Testis (tissue), 2 donors: ENCODE measurements at regions not wholly inside any gene's neighbourhood (a gene's known extent, or its start where the extent isn't known, plus 50 kb on each side); places are given as distances from the start of the nearest gene placed in this dataset.

Experiments
- DNase-seq: peaks from one replicate; pipeline ENCODE4 v3.0.0-alpha.2; 2019
- H3K27ac ChIP-seq, 2 donors: fragments of 200-600 bp; sonication (generic); one replicate each; pipeline ENCODE4 v1.5.1; 2019
- H3K27me3 ChIP-seq: fragments of 200-600 bp; sonication (generic); one replicate; pipeline ENCODE4 v1.5.1; 2019
- H3K36me3 ChIP-seq: fragments of 200-600 bp; sonication (generic); one replicate; pipeline ENCODE4 v1.5.1; 2017; ENCODE audit warnings: low read depth; ENCODE audit errors: missing control alignments
- H3K4me1 ChIP-seq: fragments of 200-600 bp; sonication (generic); one replicate; pipeline ENCODE4 v1.5.1; 2019
- H3K4me3 ChIP-seq, 2 donors: fragments of 200-600 bp; sonication (generic); one replicate each; pipeline ENCODE4 v1.5.1; 2017 to 2019
- H3K9me3 ChIP-seq: fragments of 200-600 bp; sonication (generic); one replicate; pipeline ENCODE4 v1.5.1; 2017
- CTCF ChIP-seq, 3 experiments: fragments of 450-650 bp in 2 of 3; fragments of 200-600 bp in 1 of 3; sonication (generic) in 1 of 3; IDR thresholded peaks; one replicate each; pipeline ENCODE4 v1.5.1; 2016 to 2019; ENCODE audit warnings: antibody characterized with exemption in 3 of 3, mild to moderate bottlenecking in 2 of 3, moderate library complexity in 1 of 3
- POLR2A ChIP-seq: fragments of 450-650 bp; IDR thresholded peaks from one replicate; pipeline ENCODE4 v1.6.1; 2017; ENCODE audit warnings: antibody characterized with exemption, mild to moderate bottlenecking, moderate library complexity
- WGBS, 2 donors: methylation state at CpG; one replicate each; pipeline ENCODE4 v1.1.5; 2018; 5-methylcytosine and 5-hydroxymethylcytosine counted together
- intact Hi-C: fragments of 100-400 bp; cut with DNase I; formaldehyde crosslinking; loops from one replicate; pipeline ENCODE4 v1.15.1; 2023; ENCODE audit warnings: low total_unique reads

- DNase-seq = no peak
- Histone ChIP-seq H3K36me3 (no peaks in the 10 kb centered on the region), H3K4me1 (no peaks in the 10 kb centered on the region), H3K4me3 (no peak overlapping the region), H3K9me3 (no peaks in the 10 kb centered on the region), H3K27me3 (no peaks in the 10 kb centered on the region), H3K27ac (no peak overlapping the region)
- intact Hi-C loops = no loop called here
- TF ChIP-seq POLR2A = no peak
- TF ChIP-seq CTCF (IDR thresholded peaks at IDR 0.05) = no peak
Observed at GRCh38 chr21:32216293-32216692, 62.6 kb downstream of the MIS18A start.

GRCh38 chr21:32215306-32215685 is 63.6 kb downstream of the MIS18A start:
- 66 to 71% methylated on average over 4 to 5 of the region's 5 CpGs for WGBS, 2 donors
- Histone ChIP-seq H3K4me1 (no peaks in the 10 kb centered on the region), H3K27me3 (no peaks in the 10 kb centered on the region), H3K4me3 (no peak overlapping the region), H3K27ac (no peak overlapping the region), H3K36me3 (no peaks in the 10 kb centered on the region), H3K9me3 (no peaks in the 10 kb centered on the region)
- intact Hi-C loops = no loop called here
- no peak for TF ChIP-seq CTCF (IDR thresholded peaks at IDR 0.05)
- DNase-seq = no peak

GRCh38 chr21:32214654-32215305 is 64.1 kb downstream of the MIS18A start:
- H3K9me3 ChIP-seq = no peaks in the 10 kb centered on the region
- intact Hi-C loops = no loop called here
- WGBS, 2 donors = 71 to 89% methylated on average over 5 of the region's 5 CpGs
- DNase-seq = no peak
- H3K27ac ChIP-seq = no peak overlapping the region
- no peaks in the 10 kb centered on the region for H3K4me1 ChIP-seq
- H3K4me3 ChIP-seq = no peak overlapping the region
- H3K27me3 ChIP-seq = no peaks in the 10 kb centered on the region
- no peaks in the 10 kb centered on the region for H3K36me3 ChIP-seq
- no peak for TF ChIP-seq CTCF (IDR thresholded peaks at IDR 0.05)
- no peak for TF ChIP-seq POLR2A

GRCh38 chr21:32212116-32212515 is 66.7 kb downstream of the MIS18A start:
- Histone ChIP-seq H3K36me3 (no peaks in the 10 kb centered on the region), H3K9me3 (no peaks in the 10 kb centered on the region), H3K4me1 (no peaks in the 10 kb centered on the region), H3K4me3 (no peak overlapping the region), H3K27ac (no peak overlapping the region), H3K27me3 (no peaks in the 10 kb centered on the region)
- no peak for TF ChIP-seq CTCF (IDR thresholded peaks at IDR 0.05)
- TF ChIP-seq POLR2A = no peak
- intact Hi-C loops = no loop called here
- WGBS, 2 donors = 91 to 92% methylated on average over 4 of the region's 4 CpGs
- DNase-seq = no peak

GRCh38 chr21:32211306-32211705 is 67.5 kb downstream of the MIS18A start:
- Histone ChIP-seq H3K36me3 (no peaks in the 10 kb centered on the region), H3K27ac (no peak overlapping the region), H3K9me3 (no peaks in the 10 kb centered on the region), H3K27me3 (no peaks in the 10 kb centered on the region), H3K4me1 (no peaks in the 10 kb centered on the region), H3K4me3 (no peak overlapping the region)
- WGBS, 2 donors = 88 to 94% methylated on average over 3 of the region's 3 CpGs
- intact Hi-C loops = no loop called here
- DNase-seq = no peak
- no peak for TF ChIP-seq CTCF (IDR thresholded peaks at IDR 0.05)
- TF ChIP-seq POLR2A = no peak
